Hematopoietic multipotent progenitor cell treated with erythropoietin and hydrocortisone succinate and interleukin-3 and kit ligand, for 6 days (in vitro differentiated cells): ENCODE measurements at regions not wholly inside any gene's neighbourhood (a gene's known extent, or its start where the extent isn't known, plus 50 kb on each side); places are given as distances from the start of the nearest gene placed in this dataset.

ENCODE experiments used
- DNase-seq: peaks from one replicate; pipeline ENCODE4 v3.0.0-alpha.2; 2015

DNA sequence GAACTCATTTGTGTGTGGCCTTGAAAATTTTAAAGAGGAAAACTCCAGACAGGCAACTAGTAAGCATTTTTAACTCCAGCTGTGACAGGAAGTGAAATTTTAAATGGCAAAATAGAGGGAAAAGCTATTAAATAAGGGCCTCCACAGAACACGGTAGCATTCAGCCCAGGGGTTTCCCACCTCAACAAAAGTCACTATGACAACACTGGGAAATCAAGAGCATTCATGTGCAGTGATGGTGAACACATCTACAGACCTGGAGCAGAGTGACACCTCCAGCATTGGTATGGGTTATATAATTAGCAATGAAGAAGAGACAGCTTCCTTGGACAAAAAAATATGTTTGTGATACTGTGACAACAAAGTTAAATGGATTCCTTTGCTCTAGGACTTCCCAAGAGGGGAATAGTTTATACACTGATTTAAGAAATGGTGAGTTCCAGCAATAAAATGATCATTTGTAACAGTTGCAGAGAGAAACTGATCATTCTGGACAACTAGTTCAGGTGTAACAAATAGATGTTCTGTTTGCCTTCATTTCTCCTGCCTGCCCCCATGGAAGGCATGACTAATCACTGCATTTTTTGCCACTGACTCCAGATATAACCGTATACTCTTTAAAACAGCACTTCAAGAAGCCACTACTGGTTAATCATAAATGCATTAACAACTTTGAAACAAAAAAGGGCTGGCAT, 93.3 kb upstream of the SLC44A1 start:
- DNase-seq, result no peak

GRCh38 chr9:105151686-105151995, 92.8 kb upstream of the SLC44A1 start:
- DNase-seq, result no peak

DNA sequence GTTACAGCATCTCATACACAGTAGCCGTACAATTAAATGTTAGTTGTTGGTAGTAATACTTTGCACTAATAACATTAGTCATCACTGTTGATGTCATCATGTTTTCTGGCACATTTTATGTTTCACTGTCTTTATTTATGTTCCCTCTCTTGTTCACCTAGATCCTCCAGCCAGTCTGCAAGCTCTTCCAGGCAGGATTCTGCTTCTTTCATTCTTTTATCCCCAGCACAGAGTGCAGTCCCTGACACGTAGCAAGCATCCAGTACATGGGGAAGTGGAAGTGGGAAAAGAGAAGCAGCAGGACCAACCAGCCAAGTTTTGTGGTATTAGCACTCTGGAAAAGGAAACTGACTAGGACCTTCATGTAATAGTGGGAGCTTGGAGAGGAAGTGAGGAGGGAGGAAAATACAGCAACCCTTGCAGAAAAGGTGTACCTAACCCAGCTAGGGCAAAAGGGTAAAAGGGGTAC, 89.7 kb upstream of the SLC44A1 start:
- DNase-seq, result no peak

- peak; percentile 91 for DNase-seq
Observed at GRCh38 chr9:105157171-105157583, 87.3 kb upstream of the SLC44A1 start.

- no peak for DNase-seq
Observed at GRCh38 chr9:105158020-105158419, 86.4 kb upstream of the SLC44A1 start.

DNA sequence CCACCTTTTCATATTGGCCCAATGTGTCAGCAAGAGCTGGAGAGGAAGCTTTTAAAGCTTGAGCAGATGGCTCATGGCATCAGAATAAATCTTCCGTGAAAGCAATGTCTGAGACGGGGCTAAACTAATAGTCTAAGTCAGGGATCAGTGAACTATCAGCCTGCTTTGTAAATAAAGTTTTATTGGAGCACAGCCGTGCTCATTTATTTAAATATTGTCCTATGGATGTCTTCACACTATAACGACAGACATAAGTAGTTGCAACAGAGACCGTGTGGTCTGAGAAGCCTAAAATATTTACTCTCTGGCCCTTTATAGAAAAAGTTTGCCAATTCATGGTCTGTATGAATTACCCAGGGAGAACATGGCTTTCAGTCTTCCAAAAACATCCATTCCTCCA, 85.6 kb upstream of the SLC44A1 start:
- DNase-seq, result no peak

- no peak for DNase-seq
Observed at GRCh38 chr9:105168870-105169319, 75.6 kb upstream of the SLC44A1 start.

- DNase-seq, result no peak
Observed at GRCh38 chr9:105171076-105171475, 73.4 kb upstream of the SLC44A1 start.

DNA sequence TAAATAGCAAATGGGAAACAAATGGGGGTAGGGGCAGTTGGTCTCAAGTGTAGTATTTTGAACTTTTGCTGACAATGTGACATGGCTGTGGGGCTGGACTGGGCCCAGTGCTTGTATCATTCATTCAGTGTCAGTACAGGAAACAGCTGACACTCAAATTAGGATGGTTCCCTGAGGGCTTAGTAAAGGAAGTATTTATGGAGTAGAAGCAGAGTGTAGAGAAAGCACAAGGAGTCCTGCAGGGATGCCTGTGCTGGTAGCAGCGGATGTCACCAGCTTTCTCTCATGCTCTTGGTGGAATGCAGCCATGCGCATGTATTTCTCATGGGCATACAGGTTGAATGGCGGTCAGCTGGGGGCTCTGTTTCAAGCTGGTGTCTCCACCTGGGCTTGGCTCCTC, 72.9 kb upstream of the SLC44A1 start:
- no peak for DNase-seq

GRCh38 chr9:105172436-105172835, 72.0 kb upstream of the SLC44A1 start:
- DNase-seq, result no peak

- no peak for DNase-seq
Observed at GRCh38 chr9:105173306-105173705, 71.1 kb upstream of the SLC44A1 start.

DNA sequence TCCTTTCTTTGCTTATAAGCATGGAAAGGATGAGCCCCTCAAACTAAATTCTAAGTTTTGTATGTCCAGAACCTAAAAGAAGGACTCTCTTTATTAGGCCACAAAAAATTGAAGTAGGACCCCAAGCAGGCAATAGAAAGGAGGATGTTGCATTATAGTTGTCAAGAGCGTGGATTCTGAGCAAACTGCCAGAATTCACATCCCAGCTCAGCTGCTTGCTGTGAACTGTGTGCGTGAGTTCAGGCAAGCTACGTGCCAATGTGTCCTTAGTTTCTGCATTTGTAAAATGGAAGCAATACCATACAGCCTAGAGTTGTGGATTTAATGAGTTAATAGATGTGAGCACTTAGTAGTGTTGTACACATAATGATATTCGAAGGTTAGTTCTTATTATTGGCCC, 70.6 kb upstream of the SLC44A1 start:
- DNase-seq, result no peak

DNA sequence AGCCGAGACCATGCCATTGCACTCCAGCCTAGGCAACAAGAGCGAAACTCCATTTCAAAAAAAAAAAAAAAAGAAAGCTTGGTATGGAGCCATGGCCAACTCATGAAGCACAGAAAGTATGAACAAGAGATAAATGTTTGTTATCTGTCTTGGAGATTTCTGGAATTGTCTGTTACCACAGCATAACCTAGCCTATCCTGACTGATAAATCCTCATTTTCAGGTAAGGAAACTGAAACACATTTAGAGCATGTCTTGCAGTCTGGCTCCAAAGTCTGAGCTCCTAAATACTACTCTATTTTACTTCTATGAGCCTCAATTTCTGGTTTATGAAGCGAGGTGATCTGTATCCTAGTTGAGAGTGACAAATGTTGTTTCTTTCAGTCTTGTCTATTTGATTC, 68.3 kb upstream of the SLC44A1 start:
- no peak for DNase-seq

GRCh38 chr9:105178076-105178475, 66.4 kb upstream of the SLC44A1 start:
- no peak for DNase-seq

DNA sequence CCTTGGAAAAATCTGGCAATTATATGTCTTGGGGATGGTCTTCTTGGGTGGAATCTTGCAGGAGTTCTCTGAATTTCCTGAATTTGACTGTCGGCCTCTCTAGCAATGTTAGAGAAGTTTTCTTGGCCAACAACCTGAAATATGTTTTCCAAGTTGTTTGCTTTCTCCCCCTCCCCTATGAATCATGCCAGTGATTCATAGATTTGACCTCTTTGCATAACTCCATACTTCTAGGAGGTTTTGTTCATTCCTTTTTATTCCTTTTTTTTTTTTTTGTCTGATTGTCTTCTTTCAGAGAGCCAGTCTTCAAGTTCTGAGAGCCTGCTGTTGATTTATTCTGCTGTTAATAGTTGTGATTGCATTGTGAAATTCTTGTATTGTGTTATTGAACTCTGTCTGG, 56.7 kb upstream of the SLC44A1 start:
- no peak for DNase-seq

- peak; percentile 20 for DNase-seq
Observed at GRCh38 chr9:105188746-105189145, 55.7 kb upstream of the SLC44A1 start.

DNA sequence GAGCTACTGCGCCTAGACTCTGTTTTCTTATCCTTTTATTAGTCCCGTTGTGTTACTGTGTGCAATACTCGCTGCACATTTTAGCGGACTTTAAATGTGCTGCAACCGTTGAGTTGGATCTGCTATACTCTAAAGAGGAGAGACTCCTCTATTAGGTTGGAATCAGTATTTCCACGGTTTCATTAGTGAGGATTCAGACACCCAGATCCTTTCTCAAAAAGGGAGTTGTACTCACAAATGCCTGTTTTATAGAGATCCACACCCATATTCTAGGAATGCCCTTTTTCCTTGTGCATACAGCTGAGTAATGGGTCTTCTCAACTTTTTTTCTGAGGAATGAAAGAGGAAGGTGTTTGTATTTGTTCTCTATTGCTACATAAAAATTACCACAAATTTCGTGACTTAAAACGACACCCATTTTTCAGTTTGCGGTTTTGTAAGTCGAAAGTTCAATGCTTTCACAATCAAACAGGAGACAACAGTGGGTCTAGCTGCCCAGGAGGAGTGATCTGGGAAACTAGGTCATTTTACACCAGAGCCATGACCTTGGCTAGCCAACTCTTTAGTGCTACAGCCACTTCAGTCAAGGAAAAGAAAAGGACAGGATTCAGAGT, 52.8 kb upstream of the SLC44A1 start:
- DNase-seq, result peak; percentile 69

GRCh38 chr9:105193560-105193959, 50.9 kb upstream of the SLC44A1 start:
- DNase-seq, result no peak

GRCh38 chr9:105194234-105194633, 50.2 kb upstream of the SLC44A1 start:
- DNase-seq, result peak; percentile 38
